ENCODE measurements at regions not wholly inside any gene's neighbourhood (a gene's known extent, or its start where the extent isn't known, plus 50 kb on each side); places are given as distances from the start of the nearest gene placed in this dataset.
"Not testable (repeated sequence)": the region's sequence is repeated elsewhere in the genome, so short reads cannot be mapped to it uniquely, and the experiment has no call there.

GRCh38 chr6:4362326-4362725 is 227.0 kb upstream of the ECI2 start:
- in situ Hi-C loops (cut with MboI; ENCODE audit: low sequenced_read_pairs, unreplicated experiment), result no loop called here
- no peak for TF ChIP-seq CTCF (IDR thresholded peaks at IDR 0.05; ENCODE audit: borderline replicate concordance, control extremely low read depth, extremely low read depth, insufficient read depth, missing control alignments)
- DNase-seq (ENCODE audit: low spot score), result no peak

DNA sequence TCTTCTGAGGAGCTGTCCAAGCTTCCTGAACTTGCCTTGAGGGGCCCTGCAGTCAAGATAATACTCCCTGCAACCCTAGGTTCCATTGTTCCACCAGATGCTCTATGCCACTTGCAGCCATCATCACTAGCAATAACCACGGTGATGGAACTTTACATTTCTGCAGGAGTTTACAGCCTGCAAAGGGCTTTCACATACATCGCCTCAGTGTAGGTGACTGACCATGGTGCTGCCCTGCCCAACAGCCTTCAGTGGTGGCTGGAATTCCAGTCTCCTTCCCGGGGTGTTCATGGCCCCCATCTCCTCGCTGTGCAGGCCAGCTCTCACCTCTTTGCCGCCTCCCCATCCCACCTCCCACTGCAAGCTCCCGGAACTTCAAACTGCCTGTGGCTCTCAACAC is 225.5 kb upstream of the ECI2 start:
- DNase-seq (ENCODE audit: low spot score), result no peak
- in situ Hi-C loops (cut with MboI; ENCODE audit: low sequenced_read_pairs, unreplicated experiment), result no loop called here
- no peak for TF ChIP-seq CTCF (IDR thresholded peaks at IDR 0.05; ENCODE audit: borderline replicate concordance, control extremely low read depth, extremely low read depth, insufficient read depth, missing control alignments)

DNA sequence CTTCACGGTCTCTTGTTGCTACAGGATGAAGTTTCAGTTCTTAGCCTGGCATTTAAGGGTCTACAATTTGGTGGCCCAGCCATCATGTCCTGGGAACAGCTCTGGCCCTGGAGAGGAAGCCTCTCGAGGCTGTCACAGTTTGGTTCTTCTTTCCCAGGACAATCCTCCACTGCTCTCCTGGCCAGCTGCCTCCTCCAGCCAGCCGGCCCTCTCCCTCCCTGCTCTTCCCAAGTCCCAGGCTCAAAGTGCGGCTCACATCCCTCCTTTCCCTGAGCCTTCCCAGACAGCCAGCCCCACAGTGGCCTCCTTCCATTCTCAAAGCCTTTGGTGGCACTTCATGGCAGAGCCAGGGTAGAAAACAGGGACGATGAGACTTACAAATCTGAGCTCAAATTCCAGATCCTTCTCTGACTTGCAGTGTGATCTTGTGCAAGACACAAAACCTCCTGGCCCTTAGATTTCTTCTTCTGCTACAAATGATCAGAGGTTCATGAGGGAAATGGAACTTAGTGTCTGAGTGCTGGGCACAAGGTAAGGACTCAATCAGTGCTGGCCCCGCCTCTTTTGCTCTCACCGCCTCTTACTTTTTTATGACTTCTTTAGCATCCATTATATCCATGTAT is 223.8 kb upstream of the ECI2 start:
- no peak for DNase-seq (ENCODE audit: low spot score)
- in situ Hi-C loops (cut with MboI; ENCODE audit: low sequenced_read_pairs, unreplicated experiment), result no loop called here
- no peak for TF ChIP-seq CTCF (IDR thresholded peaks at IDR 0.05; ENCODE audit: borderline replicate concordance, control extremely low read depth, extremely low read depth, insufficient read depth, missing control alignments)

- no peak for DNase-seq (ENCODE audit: low spot score)
- in situ Hi-C loops (cut with MboI; ENCODE audit: low sequenced_read_pairs, unreplicated experiment), result no loop called here
- TF ChIP-seq CTCF (IDR thresholded peaks at IDR 0.05; ENCODE audit: borderline replicate concordance, control extremely low read depth, extremely low read depth, insufficient read depth, missing control alignments), result no peak
Observed at GRCh38 chr6:4358414-4359107, 223.2 kb upstream of the ECI2 start.

GRCh38 chr6:4357660-4358152 is 222.3 kb upstream of the ECI2 start:
- in situ Hi-C loops (cut with MboI; ENCODE audit: low sequenced_read_pairs, unreplicated experiment); DNase-seq (ENCODE audit: low spot score): not testable (repeated sequence)

GRCh38 chr6:4356899-4357659 is 221.7 kb upstream of the ECI2 start:
- TF ChIP-seq CTCF (IDR thresholded peaks at IDR 0.05; ENCODE audit: borderline replicate concordance, control extremely low read depth, extremely low read depth, insufficient read depth, missing control alignments), result no peak
- in situ Hi-C loops (cut with MboI; ENCODE audit: low sequenced_read_pairs, unreplicated experiment), result no loop called here
- no peak for DNase-seq (ENCODE audit: low spot score)

- TF ChIP-seq CTCF (IDR thresholded peaks at IDR 0.05; ENCODE audit: borderline replicate concordance, control extremely low read depth, extremely low read depth, insufficient read depth, missing control alignments), result no peak
- no peak for DNase-seq (ENCODE audit: low spot score)
- in situ Hi-C loops (cut with MboI; ENCODE audit: low sequenced_read_pairs, unreplicated experiment), result no loop called here
Observed at GRCh38 chr6:4355241-4355640, 219.9 kb upstream of the ECI2 start.
